HG03442 (cell line): ENCODE measurements at regions not wholly inside any gene's neighbourhood (a gene's known extent, or its start where the extent isn't known, plus 50 kb on each side); places are given as distances from the start of the nearest gene placed in this dataset.

Source experiments
- ATAC-seq: cut with Tn5 transposase; IDR thresholded peaks from one replicate; pipeline ENCODE4 v1.9.1; 2021; ENCODE audit warnings: mild to moderate bottlenecking, moderate library complexity; ENCODE audit not compliant: unreplicated experiment

DNA sequence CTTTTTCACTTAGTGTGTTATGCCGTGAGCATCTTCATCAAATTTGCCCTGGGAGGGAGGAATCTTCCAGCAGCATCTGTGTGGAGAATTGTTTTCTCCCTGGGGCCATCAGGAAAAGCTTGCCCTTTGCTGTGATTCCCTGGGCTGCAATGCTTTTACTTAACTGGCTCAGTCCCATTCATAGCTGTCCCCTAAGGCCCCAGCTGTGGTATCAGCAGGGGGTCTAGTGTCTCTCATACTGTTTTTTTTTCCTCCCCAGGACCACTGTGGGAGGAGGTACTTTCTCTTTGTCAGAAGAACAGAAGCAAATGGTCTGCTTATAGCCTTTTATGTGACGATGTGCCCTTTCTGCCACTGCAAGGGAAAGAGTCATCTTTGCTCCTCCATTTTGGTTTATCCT, 176.8 kb upstream of the CELF4 start:
- ATAC-seq = no peak

DNA sequence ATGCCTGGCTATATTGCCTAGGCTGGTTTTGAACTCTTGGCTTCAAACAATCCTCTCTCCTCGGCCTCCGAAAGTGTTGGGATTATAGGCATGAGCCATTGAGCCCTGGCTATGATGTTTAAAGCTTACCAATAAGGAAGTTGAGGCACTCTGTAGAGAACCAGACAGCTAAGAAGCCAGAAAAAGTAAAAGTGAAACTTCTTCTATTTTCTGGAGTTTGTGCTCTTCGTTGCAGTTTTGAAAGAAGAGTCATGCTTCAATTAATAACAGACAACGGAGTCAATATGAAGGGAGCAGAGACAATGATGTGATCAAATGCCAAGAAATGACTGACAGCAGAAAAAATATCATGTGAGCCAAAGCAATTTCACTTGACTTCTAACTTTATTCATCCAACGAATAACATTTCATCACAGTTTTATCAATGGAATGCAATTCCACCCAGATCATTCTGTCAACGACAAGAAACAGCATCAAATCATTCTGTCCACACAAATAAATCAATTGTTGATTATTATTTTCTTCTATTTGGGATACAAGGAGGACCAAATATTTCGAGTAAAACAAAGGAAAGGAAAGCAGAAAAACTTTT, 175.5 kb upstream of the CELF4 start:
- ATAC-seq = no peak

DNA sequence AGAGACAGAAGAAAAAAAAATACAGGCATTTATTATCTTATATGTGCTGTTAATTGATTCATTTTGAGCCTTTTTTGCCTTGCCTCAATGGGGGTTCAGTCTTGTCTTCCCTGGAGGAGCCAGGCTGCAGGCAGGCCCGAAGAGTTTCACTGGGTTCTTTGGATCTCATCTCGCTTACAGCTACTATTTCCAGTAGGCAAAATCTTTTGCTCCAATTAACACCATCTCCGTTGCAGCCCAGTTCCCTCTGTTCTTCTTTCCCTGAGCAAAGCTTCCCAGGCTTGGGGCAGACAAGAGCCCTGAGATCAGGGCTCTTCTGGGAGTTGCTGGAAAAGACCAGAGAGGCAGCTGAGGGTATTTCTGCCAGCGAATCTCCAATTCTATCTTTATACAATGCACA, 168.8 kb upstream of the CELF4 start:
- no peak for ATAC-seq

DNA sequence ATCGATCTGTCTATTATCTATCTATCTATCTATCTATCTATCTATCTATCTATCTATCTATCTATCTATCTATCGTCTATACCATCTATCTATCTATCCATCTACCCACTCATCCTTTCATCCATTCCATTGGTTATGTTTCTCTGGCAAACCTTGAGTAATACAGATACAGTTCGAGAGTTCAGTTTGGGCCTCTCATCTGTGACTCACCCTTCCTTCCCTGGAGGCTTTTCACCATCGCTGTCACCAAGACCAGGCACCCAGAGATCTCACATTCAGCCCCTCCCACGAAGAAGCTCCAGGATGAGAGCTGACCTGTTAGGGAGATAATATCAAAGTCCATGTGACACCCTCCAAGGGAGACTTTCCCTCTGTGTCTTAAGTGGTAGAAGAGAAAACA, 164.1 kb upstream of the CELF4 start:
- no peak for ATAC-seq

DNA sequence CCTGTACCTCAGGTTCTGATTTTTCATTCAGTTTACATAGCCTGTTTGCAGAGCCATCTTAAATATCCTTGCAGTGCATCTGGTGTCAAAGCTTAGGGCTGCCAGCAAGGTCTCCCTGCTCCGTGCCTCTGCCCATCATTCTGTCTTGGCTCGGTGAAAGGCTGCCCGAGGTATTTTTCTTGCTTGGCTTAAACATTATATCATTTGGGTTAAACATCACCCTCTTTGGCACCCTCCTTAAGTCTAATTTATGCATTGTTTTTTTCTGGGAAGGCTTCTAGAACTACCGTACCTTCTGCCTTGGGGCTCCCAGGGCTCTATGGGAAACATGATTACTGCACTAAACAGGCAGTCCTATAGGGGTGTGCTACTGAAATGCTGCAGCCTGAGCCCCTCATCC, 158.6 kb upstream of the CELF4 start:
- ATAC-seq = no peak

DNA sequence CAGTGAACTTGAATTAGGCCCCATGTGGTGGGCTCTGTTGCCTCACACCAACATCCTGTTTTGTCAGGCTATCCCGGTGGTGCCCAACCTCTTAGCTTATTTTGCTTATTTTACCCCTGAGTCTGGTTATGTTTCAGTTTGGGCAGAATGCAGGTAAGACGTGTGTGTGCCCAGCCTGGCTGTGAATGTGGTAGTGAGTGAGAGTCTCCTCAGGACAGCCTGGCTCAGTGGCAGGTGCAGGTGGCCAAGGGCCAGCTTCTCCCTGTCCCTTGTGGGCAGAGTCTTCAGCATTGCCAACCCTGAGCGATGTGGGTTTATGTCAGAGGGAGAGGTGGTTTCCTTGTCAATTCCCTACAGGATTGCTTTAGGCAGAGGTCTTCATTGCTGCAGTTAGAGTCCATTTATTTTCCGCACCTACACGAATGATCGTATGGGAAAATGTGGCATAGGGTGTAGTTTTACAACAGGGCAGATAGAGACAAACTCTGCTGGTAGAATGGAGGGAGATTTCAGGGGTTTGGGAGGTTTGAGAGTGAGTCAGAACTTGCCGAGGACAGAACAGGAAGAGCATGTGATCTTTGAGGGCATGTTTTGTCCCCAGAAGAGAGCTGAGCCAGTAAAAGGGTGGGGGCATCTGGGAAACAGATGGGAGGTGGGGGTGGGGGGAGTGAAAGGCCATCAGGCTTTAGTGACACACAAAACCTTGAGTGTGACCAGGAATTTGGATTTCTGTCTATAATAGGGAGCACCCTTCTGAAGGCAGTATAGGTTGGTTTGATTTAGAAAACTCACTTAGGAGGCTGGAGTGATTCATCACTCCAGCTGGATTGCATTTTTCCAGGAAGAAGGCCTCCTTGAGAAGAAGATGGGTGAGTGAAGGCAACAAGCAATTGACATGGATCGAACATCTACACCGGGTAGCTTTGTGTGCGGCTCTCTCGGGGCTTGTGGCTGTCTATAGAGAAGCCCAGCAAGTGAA, 156.2 kb upstream of the CELF4 start:
- no peak for ATAC-seq

DNA sequence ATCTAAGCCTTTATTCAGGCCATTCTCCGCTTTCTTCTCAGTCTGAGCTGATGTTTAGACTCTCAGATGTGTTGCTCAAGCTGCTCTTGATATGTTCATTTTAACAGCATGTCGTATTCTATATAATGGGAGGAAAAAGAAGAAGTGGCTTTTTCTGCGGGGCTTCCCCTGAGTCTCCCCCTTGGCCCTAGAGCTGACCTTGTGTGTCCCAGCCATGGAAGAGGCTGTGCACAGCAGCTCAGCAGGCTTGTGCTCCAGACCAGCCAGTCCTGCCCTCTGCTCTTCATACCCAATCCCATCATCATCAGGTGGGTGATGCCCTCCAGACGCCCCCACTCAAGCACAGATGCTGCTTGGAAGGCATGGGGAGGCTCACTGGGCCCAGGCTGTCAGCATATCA, 155.1 kb upstream of the CELF4 start:
- ATAC-seq = no peak

DNA sequence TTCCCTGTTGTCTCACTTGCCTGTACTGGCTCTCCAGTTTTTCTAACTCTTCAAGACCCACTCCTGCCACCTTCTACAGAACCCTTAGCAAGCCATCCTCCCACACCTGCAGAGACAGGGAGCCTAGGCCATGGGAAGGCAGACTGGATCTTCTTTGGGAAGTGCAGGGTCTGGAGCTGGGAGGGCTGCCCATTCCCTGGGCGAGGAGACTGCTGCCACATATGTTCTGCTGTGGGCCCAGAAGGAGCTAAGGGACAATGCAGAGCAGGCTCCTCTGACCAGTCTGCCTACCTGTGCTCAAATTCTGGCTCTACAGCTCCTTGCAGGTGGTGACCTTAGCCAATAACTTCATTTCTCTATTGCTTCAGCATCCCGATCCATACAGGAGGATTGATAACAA, 152.1 kb upstream of the CELF4 start:
- ATAC-seq = no peak

DNA sequence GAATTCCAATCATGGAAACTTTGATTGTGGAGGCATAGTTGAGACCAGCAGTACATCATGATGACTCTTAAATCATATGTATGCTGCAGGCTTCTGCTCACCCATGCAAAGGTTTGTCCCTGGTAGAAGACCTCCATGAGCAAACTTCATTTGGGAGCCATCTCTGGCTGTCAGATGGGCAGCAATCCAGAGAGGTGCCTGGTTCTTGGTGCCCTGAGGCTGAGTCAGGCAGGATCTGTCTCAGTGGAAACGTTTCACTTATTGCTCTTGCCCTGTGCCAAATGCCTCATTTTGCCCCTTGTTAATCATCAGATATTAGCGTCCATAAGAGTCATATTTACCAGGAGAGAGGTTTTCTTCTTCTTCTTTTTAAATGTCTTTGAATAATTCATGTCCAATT, 151.5 kb upstream of the CELF4 start:
- ATAC-seq = no peak

DNA sequence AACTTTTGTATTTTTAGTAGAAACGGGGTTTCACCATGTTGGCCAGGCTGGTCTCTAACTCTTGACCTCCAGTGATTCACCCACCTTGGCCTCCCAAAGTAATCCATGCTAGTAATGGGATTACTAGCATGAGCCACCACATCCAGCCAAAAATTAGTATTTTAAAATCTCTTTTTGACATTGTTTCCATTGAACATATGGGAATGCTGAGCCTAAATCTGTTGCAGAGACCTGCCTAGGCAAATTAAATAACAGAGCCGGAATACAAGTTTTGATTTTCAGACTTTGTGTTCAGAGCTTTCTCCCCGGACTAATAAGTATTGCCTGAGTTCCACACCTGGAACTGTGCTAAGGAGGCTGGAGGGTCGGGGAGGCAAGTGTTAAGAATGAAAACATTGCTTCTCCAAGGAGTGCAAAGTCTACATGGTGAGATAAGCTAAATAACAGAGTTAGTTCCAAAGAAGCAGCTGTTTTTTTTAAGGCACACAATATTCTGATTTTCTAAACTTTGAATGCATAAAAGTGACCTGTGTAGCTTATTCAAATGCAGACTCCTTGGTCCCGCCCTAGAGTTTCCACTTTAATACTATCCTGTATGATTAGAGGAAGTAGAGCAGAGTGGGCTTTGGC, 150.6 kb upstream of the CELF4 start:
- ATAC-seq = no peak

DNA sequence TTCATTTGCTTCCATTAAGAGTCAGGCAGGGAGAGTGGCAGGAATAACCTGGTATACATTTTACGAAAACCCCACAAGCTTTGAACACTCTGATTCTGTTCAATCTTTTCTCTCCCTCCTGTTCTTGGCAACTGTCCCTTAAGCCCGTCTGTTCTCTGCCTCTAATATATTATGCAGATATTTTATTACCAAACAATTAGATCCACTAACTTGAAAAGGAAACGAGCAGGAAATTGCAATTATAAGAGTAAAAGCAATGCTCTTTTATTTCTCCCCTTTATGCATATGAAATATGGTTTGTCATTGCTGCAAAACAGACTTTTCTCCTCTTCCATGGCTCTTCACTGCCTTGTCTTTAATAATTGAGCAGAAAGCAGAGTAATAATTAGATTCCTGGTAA, 149.1 kb upstream of the CELF4 start:
- ATAC-seq = no peak

DNA sequence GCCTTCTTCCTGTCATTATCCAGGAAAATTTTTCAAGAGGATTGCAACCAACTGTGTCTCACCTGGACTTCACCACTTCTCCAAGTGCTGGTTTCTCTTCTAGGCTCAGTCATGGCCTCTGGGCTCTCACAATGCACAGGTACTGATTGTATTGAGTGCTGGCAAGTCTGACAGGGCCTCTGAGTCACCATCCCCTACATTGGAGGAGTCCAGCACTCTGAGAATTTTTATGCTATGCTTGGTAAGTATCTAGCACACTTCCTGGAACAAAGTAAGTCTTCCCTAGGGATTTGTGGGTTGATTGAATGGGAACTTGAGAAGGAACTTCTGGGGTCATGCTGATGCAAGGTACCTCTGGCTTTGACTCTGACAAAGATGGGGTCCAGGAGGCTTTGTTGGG, 147.2 kb upstream of the CELF4 start:
- no peak for ATAC-seq

DNA sequence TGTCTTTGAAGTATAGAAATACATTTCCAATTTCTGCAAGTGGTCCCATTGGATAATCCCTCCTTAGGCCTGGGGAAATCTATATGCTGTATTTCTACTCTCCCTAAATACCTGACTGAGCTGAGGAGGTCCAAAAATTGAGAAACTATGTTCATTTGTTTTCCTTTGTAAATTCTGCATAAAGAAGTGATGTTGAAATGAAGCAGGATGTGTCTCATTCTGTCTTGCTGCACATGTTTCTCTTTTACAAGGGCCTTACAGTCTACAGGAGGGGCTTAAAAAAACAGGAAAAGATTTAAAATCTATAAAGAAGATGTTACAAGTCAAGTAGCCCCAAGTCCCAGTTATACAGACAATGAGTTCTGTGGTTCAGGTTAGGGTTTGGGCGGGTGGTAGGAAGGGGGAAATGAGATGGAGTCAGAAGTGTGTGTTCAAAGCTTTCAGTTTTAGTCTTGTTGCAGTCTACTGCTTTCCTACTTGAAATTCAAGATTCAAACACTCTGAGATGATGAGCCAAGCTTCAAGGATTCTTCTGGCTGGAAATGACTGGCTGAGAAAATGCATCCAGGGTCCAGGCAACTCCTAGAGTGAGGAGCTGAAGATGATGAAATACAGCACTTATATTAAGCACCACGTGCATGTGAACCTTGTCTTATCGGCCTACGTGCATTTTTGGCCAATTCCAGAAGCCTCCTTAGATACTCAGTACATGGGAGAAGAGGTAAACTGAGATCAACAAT, 146.3 kb upstream of the CELF4 start:
- no peak for ATAC-seq

DNA sequence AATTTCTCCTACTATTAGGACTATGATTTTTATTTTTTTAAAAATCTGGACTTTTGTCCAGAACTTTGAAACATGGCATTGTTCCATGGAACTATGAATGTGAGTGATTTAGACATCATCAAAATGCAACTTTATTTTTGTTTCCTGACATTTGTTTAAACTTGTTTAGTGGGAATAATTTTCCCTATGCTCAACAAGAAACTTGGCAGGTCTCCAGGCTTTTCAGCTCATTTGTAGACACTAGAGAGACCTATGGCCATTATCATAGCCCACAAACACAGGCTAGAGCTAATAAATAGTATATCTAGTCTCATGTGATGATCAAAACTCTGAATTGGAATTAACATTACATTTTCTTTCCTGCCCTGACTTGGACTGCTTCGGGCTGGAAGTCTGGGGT, 145.1 kb upstream of the CELF4 start:
- no peak for ATAC-seq

DNA sequence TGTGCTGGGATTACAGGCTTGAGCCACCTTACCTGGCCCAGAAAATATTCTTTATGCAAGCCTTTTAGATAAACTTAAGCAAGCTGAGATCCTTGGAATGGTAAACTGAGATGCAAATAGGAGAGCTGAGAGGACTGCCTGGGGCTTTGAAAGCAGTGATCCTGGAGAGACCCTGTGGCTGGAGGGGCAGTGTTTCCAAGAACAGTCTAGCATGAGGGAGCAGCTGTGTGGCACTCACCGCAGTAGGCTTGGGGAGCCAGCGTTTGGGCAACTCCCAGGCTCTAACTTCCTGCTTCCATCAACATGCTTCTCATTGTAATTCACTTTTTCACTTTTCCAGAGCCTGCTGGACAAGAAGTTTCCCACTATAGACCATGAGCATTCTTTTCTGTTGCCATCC, 144.1 kb upstream of the CELF4 start:
- ATAC-seq = no peak

DNA sequence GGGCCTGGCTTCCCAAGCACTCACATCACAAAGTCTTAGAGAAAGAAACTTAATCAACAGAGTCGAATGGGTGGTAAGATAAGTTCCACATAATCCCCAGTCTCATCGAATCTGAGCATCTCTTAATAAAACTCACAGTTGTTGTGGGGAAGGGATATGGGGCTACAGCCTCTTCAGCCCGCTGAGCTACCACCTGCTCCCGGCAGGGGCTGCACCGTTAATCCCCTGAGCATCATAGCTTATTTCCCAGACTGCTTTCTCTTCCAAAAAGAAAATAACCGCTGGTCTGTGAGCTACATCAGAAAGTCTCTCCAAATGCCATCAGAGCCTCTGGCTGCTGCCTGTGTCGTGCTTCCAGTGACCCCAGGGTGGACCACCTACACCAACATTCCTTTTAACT, 139.4 kb upstream of the CELF4 start:
- ATAC-seq = no peak

DNA sequence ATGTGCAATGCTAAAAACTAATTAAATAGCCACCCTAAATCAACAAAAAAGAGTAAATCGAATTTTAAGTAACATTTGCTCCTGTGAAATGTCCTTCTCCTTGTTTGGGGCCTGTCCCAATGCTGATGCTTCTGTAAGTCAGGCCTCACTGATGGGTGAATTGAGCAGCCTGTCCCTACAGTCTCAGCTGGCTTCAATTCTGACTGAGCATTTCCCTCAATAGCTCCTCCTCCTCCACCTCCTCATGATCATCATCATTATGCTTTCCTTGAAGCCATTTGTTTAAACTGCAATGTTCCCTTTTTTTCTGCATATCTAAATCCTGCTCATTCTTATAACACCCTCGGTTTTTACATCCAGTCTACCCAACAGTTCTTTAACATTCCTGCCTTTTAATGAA, 137.2 kb upstream of the CELF4 start:
- no peak for ATAC-seq

DNA sequence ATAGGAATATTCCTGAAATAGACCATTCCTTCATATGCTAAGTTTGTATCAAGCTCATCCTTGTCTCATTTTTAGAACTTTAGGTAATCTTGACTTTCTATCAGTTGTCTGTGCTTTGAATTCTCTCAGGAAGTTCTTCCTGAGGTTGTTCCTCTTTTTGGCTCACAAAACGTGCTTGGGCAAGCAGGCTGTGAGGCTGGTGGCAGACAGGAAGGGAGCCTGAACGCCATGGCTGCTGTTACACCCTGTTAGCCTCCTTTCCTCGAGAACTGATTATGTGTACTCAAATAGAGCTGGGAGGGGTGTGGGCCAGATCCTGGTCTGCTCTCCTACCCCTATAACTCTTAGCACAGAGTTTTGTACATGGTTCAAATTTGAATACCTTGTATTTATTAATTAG, 136.4 kb upstream of the CELF4 start:
- no peak for ATAC-seq

DNA sequence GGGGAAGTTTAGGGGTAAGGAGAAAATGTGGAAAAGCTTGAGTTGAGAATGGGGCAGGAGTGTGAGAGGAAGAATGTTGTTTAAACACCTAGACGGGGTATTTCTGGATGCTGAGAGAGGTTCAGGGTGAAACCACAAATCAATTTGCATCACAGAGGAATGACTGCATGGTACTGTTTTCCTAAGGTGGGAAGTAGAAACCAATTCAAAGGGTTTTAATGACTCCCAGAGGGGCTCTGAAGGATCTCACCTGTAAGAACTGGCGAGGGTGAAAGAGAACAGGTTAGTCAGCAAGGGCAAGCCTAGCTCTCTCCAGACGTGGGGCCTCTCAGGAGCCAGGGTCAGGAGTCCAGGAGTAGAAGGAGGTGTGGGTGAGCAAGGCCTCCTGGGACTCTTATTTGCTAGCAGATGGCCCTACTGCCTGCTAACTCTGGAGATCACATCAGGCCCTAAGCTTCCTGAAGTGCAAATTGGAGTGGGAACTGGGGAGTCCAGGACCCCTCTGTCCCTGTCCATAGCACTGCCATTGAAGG, 133.0 kb upstream of the CELF4 start:
- no peak for ATAC-seq

DNA sequence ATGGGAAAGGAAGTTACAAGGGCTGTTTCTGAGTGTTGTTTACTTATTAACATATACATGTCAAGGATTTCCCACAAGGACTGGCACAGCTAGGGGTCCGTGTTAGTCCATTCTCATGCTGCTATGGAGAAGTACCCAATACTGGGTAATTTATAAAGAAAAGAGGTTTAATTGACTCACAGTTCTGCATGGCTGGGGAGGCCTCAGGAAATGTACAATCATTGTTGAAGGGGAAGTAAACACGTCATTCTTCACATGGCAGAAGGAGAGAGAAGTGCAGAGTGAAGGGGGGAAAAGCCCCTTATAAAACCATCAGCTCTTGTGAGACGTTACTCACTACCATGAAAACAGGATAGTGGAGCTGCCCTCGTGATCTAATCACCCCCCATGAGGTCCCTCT, 128.9 kb upstream of the CELF4 start:
- ATAC-seq = no peak

DNA sequence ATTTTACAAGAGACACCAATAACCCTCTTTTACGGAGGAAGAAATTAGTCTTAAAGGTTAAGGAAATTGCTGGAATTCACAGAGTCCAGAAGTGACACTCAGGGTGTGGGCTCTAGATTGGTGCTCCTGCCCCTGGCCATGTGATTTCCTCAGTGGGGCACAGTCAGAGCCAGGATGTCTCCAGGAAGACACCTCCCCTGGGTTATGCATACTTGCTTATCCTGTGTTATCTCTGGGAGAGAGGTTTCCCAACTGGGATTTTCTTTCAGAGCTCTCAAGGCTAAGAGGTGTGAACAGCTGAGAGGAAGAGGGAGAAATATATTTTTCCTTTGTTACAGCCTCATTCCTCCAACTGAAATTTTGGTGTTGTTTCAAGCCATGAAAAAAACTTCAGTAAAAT, 125.6 kb upstream of the CELF4 start:
- no peak for ATAC-seq
